Stimulated activated CD8-positive, alpha-beta memory T cell treated with anti-CD3 and anti-CD28 coated beads, Interleukin-15, amount 100 ng/mL, for 24 hours (primary cell): ENCODE measurements at regions not wholly inside any gene's neighbourhood (a gene's known extent, or its start where the extent isn't known, plus 50 kb on each side); places are given as distances from the start of the nearest gene placed in this dataset.

Experiments used
- DNase-seq: peaks from one replicate; pipeline ENCODE4 v3.0.0-alpha.2; 2020; ENCODE audit warnings: low read depth

GRCh38 chr3:104632947-104633346, 733.8 kb upstream of the ALCAM start:
- DNase-seq: no peak

- no peak for DNase-seq
These were observed 730.7 kb upstream of the ALCAM start for GRCh38 chr3:104635872-104636580.

GRCh38 chr3:104642827-104643226, 723.9 kb upstream of the ALCAM start:
- no peak for DNase-seq

GRCh38 chr3:104646196-104646595, 720.5 kb upstream of the ALCAM start:
- DNase-seq: no peak

GRCh38 chr3:104648823-104649222, 717.9 kb upstream of the ALCAM start:
- no peak for DNase-seq

GRCh38 chr3:104669083-104669482, 697.6 kb upstream of the ALCAM start:
- DNase-seq: no peak

GRCh38 chr3:104672331-104672730, 694.4 kb upstream of the ALCAM start:
- DNase-seq: no peak

GRCh38 chr3:104673981-104674380, 692.7 kb upstream of the ALCAM start:
- DNase-seq: no peak

- DNase-seq: no peak
These were observed 690.5 kb upstream of the ALCAM start for GRCh38 chr3:104676241-104676640.

- no peak for DNase-seq
These were observed 688.8 kb upstream of the ALCAM start for GRCh38 chr3:104677932-104678331.

GRCh38 chr3:104685492-104685891, 681.2 kb upstream of the ALCAM start:
- no peak for DNase-seq

GRCh38 chr3:104687362-104687761, 679.3 kb upstream of the ALCAM start:
- DNase-seq: no peak

GRCh38 chr3:104696470-104696869, 670.2 kb upstream of the ALCAM start:
- DNase-seq: no peak

- DNase-seq: no peak
These were observed 655.3 kb upstream of the ALCAM start for GRCh38 chr3:104711406-104711805.

GRCh38 chr3:104715972-104716371, 650.7 kb upstream of the ALCAM start:
- DNase-seq: no peak

- no peak for DNase-seq
These were observed 648.9 kb upstream of the ALCAM start for GRCh38 chr3:104717828-104718196.

- DNase-seq: no peak
These were observed 643.7 kb upstream of the ALCAM start for GRCh38 chr3:104723000-104723399.

- no peak for DNase-seq
These were observed 635.6 kb upstream of the ALCAM start for GRCh38 chr3:104731074-104731473.

- no peak for DNase-seq
These were observed 632.1 kb upstream of the ALCAM start for GRCh38 chr3:104734627-104735026.

- no peak for DNase-seq
These were observed 631.0 kb upstream of the ALCAM start for GRCh38 chr3:104735691-104736090.

- DNase-seq: no peak
These were observed 628.4 kb upstream of the ALCAM start for GRCh38 chr3:104738271-104738670.

GRCh38 chr3:104740874-104741379, 625.8 kb upstream of the ALCAM start:
- DNase-seq: no peak

- no peak for DNase-seq
These were observed 624.7 kb upstream of the ALCAM start for GRCh38 chr3:104742044-104742443.

- DNase-seq: no peak
These were observed 621.4 kb upstream of the ALCAM start for GRCh38 chr3:104745313-104745712.
